ENCODE measurements at regions not wholly inside any gene's neighbourhood (a gene's known extent, or its start where the extent isn't known, plus 50 kb on each side); places are given as distances from the start of the nearest gene placed in this dataset.

GRCh38 chr13:19329365-19329764 lies 147.7 kb upstream of the TUBA3C start:
- ATAC-seq = no peak
- intact Hi-C loops (cut with DNase I, micrococcal nuclease) = no loop called here

GRCh38 chr13:19324325-19324724 lies 142.7 kb upstream of the TUBA3C start:
- H3K9me3 ChIP-seq = peaks cover 54% of the 10 kb centered on the region
- TF ChIP-seq CTCF (IDR thresholded peaks at IDR 0.05) = no peak
- ATAC-seq (no peak), DNase-seq (no peak)
- no peak overlapping the region for H3K4me3 ChIP-seq
- H3K4me1 ChIP-seq (ENCODE audit: low read depth) = no peaks in the 10 kb centered on the region
- intact Hi-C loops (cut with DNase I, micrococcal nuclease) = no loop called here
- no peaks in the 10 kb centered on the region for H3K36me3 ChIP-seq (ENCODE audit: low read depth)

More at GRCh38 chr13:19329365-19329764, 147.7 kb upstream of the TUBA3C start:
- no peak for DNase-seq
- Histone ChIP-seq H3K4me1 (ENCODE audit: low read depth) (no peaks in the 10 kb centered on the region), H3K4me3 (no peak overlapping the region), H3K9me3 (peaks cover 16% of the 10 kb centered on the region), H3K36me3 (ENCODE audit: low read depth) (no peaks in the 10 kb centered on the region)
- no peak for TF ChIP-seq CTCF (IDR thresholded peaks at IDR 0.05)

- peaks cover 65% of the 10 kb centered on the region for H3K9me3 ChIP-seq
- no peaks in the 10 kb centered on the region for H3K4me1 ChIP-seq (ENCODE audit: low read depth)
- H3K4me3 ChIP-seq = no peak overlapping the region
- no peak for TF ChIP-seq CTCF (IDR thresholded peaks at IDR 0.05)
- ATAC-seq = no peak
- no peak for DNase-seq
- no peaks in the 10 kb centered on the region for H3K36me3 ChIP-seq (ENCODE audit: low read depth)
- intact Hi-C loops (cut with DNase I, micrococcal nuclease) = no loop called here
Measured at GRCh38 chr13:19321222-19321621, 139.6 kb upstream of the TUBA3C start.

- DNase-seq (no peak), ATAC-seq (no peak)
- Histone ChIP-seq H3K9me3 (peaks cover 39% of the 10 kb centered on the region), H3K4me3 (no peak overlapping the region), H3K36me3 (ENCODE audit: low read depth) (no peaks in the 10 kb centered on the region), H3K4me1 (ENCODE audit: low read depth) (no peaks in the 10 kb centered on the region)
- no peak for TF ChIP-seq CTCF (IDR thresholded peaks at IDR 0.05)
- intact Hi-C loops (cut with DNase I, micrococcal nuclease) = no loop called here
Measured at GRCh38 chr13:19305434-19305833, 123.8 kb upstream of the TUBA3C start.

- ATAC-seq (no peak), DNase-seq (no peak)
- no peak for TF ChIP-seq CTCF (IDR thresholded peaks at IDR 0.05)
- Histone ChIP-seq H3K4me1 (ENCODE audit: low read depth) (no peaks in the 10 kb centered on the region), H3K9me3 (peaks cover 29% of the 10 kb centered on the region), H3K4me3 (no peak overlapping the region), H3K36me3 (ENCODE audit: low read depth) (no peaks in the 10 kb centered on the region)
- intact Hi-C loops (cut with DNase I, micrococcal nuclease) = no loop called here
Measured at GRCh38 chr13:19289180-19289579, 107.6 kb upstream of the TUBA3C start.

- intact Hi-C loops (cut with DNase I, micrococcal nuclease) = no loop called here
- Histone ChIP-seq H3K9me3 (peaks cover 36% of the 10 kb centered on the region), H3K36me3 (ENCODE audit: low read depth) (no peaks in the 10 kb centered on the region), H3K4me1 (ENCODE audit: low read depth) (no peaks in the 10 kb centered on the region), H3K4me3 (no peak overlapping the region)
- TF ChIP-seq CTCF (IDR thresholded peaks at IDR 0.05) = no peak
- ATAC-seq (no peak), DNase-seq (no peak)
Measured at GRCh38 chr13:19283836-19284235, 102.2 kb upstream of the TUBA3C start.
